Esophagus muscularis mucosa (tissue), 3 donors: ENCODE measurements at regions not wholly inside any gene's neighbourhood (a gene's known extent, or its start where the extent isn't known, plus 50 kb on each side); places are given as distances from the start of the nearest gene placed in this dataset.

ENCODE experiments used
- POLR2AphosphoS5 ChIP-seq, 2 donors: sonication (generic); formaldehyde crosslinking; IDR thresholded peaks; one replicate each; pipeline ENCODE4 v1.6.1; 2017; ENCODE audit warnings: antibody characterized with exemption in 2 of 2
- TF ChIP-seq, protein P1 (sequence below), 3 experiments: fragments of 200-600 bp in 2 of 3; fragments of 450-650 bp in 1 of 3; sonication (generic) in 2 of 3; IDR thresholded peaks; one replicate each; pipeline ENCODE4 v1.5.1; 2017 to 2019; ENCODE audit warnings: antibody characterized with exemption in 3 of 3, mild to moderate bottlenecking in 2 of 3, moderate library complexity in 1 of 3

DNA sequence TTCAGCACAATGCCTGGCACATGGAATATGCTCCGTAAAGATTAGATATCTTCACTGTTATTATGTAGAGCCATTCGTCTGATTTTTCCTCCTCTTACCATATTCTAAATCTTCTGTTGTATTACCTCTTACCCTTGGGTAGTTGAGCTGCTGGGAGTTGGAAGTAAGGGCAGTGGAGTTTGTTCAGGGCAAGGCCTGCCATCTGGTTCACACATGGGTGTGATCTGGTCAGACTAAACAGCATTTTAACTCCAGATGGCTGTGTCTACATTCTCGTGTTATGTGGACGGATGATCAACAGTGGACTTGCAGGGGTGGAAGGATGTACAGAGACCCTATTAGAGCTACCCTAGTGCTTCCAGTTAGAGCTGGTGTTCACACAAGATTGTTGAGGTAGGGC is 164.9 kb downstream of the ZIC5 start:
- TF ChIP-seq, protein P1, sequence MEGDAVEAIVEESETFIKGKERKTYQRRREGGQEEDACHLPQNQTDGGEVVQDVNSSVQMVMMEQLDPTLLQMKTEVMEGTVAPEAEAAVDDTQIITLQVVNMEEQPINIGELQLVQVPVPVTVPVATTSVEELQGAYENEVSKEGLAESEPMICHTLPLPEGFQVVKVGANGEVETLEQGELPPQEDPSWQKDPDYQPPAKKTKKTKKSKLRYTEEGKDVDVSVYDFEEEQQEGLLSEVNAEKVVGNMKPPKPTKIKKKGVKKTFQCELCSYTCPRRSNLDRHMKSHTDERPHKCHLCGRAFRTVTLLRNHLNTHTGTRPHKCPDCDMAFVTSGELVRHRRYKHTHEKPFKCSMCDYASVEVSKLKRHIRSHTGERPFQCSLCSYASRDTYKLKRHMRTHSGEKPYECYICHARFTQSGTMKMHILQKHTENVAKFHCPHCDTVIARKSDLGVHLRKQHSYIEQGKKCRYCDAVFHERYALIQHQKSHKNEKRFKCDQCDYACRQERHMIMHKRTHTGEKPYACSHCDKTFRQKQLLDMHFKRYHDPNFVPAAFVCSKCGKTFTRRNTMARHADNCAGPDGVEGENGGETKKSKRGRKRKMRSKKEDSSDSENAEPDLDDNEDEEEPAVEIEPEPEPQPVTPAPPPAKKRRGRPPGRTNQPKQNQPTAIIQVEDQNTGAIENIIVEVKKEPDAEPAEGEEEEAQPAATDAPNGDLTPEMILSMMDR (IDR thresholded peaks at IDR 0.05): no peak
- TF ChIP-seq POLR2AphosphoS5 (IDR thresholded peaks at IDR 0.05): no peak
